NCI-H82 treated with DMSO at 0.1 percent for 48 hours (cell line): ENCODE measurements at regions not wholly inside any gene's neighbourhood (a gene's known extent, or its start where the extent isn't known, plus 50 kb on each side); places are given as distances from the start of the nearest gene placed in this dataset.
"Not testable (repeated sequence)": the region's sequence is repeated elsewhere in the genome, so short reads cannot be mapped to it uniquely, and the experiment has no call there.

Experiments used
- DNase-seq: peaks from one replicate; lab custom pipeline; 2025; ENCODE audit not compliant: unreplicated experiment; lab: John Stamatoyannopoulos, UW

DNA sequence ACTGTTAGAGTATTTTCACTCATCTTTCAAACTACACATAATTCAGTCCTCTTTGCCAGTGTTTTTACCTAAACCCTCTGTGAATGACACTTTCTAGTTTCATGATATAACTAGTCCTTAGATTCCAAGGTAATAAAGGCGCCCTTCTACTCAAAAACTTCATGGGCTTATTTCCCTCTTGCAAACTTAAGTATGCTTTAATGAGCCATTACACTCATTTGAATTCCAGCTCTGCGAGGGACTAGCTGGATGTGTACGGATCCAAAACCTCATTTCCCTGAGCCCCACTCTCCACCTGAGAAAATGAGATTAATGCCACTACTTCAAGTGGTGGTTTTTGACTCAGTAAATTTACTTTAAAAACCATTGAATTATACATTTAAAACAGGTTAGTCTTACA lies 141.1 kb downstream of the NDUFA12 start:
- no peak for DNase-seq

DNA sequence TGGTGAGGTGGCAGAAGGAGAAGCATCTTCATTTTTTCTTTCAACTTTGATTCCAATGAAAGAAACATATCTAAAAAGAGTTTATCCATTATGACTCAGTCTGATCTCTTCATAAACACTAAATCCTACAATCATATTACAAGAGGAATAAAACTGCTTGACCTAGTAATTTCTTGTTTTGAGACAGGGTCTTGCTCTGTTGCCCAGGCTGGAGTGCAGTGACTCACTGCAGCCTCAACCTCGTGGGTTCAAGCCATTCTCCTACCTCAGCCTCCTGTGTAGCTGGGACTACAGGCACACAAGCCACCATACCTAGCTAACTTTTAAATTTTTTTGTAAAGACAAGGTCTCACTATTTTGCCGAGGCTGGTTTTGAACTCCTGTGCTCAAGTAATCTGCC lies 147.2 kb downstream of the NDUFA12 start:
- DNase-seq = no peak

DNA sequence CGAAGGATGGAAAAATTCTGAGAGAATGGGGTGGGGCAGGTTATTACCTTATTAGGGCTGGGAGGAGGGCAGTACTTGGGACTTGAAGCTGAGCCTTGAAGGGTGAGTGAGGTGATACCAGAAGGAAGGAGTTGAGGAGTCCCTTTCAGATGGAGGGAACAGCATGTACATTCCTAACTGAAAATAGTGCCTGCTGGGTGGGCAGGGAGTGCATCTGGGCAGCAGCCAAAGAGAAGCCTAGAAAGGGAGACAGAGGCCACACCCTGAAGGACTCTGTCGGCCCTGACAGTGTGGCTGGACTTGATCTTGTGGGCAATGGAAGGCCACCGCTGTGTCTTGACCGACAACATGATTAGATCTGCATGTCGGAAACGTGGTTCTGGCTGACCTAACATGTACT lies 147.6 kb downstream of the NDUFA12 start:
- no peak for DNase-seq

DNA sequence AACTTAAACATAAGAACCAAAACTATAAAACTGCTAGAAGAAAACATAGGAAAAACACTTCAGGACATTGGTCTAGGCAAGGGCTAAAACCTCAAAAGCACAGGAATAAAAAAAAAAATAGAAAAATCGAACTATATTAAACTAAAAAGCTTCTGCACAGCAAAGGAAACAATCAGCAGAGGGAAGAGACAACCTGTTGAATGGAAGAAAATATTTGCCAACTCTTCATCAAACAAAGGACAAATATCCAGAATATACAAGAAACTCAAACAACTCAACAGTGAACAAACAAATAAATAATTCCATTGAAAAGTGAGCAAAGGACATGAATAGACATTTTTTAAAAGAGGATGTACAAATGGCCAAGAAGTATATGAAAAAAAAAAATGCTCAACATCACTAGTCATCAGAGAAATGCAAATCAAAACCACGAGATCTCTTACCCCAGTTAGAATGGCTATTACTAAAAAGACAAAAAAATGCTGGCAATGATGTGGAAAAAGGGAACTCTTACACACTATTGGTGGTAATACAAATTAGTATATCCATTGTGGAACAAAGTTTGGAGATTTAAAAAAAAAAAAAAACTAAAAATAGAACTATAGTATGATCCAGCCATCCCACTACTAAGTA lies 152.0 kb downstream of the NDUFA12 start:
- no peak for DNase-seq

DNA sequence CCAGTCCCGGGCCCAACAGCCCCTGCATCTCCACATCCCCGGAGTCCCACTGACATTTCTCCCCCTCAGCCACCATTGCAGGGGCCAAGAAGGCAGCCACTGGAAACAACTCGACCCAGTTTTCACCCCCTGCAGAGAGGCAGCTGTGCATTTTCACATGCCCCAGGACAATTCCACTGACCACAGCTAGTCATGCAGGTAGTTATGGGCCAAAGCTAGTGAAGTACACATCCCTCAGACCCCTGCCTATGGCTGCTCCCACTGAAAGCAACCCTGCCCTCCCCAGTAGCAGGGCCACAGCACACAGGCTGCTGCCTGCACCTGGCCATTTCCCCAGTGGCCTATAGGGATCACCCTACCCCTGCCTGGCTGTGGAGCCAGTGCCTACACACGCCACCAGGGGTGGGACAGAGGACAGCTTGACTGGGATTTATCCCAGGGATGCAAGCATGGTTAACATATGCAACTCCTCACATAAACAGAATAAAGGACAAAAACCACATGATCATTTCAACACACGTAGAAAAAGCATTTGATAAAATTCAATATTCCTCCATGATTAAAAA lies 154.0 kb downstream of the NDUFA12 start:
- no peak for DNase-seq

DNA sequence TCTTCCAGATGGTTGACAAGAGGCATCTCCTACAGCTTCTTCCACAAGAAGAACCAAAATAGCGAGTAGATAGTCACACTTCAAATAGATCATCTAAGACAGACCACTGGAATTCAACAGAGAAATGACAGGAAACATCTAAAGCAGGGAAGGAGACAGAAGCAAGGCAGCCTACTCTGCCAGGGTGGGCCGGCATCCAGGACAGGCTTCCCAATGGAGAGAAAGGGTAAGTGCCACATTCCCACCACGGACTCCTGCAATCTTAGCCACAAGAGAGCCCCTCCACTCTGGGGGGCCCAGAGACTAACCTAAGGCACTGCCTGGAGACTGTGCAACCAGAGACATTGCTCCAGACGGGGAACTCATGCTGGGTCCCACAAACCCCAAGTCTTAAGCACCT lies 154.5 kb downstream of the NDUFA12 start:
- no peak for DNase-seq

DNA sequence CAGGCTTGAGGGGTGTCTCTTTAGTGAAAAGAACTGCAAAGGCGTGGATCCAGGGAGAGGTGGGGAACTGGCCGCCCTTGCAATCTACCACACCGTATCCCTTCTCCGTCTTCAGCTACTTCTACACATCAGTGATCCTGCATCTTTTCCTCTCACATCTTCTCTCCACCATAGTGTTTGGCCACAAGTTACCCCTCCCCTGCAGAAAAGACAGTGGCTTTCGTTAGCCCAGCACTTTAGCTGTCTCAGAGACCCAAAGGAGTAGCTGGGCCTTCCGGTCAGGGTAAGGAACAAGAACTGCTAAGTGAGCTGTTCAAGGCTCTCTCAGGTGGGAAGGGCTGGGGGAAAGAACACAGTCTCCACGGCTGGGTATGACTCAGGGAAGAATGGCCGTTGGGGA lies 158.4 kb downstream of the NDUFA12 start:
- no peak for DNase-seq

DNA sequence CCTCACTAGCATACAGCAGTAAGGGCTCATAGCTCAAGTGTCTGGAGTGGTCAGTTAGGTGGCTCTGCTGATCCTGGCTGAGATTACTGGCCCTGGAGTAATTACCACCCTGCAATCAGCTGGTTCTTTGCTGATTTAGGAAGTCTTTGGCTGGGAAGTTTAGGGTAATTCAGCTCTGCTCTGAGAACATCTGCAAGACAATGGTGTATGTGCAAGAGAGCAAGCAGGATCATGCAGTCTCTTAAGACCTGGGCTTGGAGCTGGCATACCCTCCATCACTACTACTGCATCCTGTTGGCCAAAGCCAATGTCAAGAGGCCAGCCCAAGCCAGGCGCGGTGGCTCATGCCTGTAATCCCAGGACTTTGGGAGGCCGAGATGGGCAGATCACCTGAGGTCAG lies 159.0 kb downstream of the NDUFA12 start:
- no peak for DNase-seq

DNA sequence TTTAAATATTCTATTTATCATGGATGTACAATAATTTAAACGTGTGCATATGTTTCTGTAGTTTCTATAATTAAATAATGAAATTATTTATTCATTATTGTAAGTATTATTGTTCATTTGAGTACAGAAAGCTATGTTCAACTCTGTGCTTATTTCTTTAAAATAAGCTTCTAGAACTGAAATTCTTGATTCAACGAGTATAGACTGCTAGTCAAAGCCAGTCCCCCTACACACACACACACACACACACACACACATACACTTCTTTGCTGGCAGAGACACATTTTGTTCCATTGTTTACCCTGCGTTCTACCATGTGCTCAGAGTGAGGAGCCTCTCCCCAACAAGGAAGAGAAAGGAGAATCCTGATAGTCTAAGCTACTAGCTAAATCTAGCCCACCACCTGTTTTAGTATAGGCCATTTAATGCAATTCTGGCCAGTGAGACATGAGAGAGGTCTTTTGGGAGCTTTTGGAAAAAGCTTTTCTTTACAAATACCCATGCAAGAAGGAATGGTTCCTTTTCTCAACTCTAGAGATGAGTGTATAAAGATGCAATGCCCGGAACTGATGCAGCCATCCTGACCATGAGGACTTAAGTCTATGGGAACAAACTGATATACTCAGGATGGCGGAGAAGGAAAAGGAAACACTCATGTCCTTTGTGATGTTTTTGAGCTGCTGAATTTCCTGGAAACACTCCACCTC lies 161.4 kb downstream of the NDUFA12 start:
- DNase-seq = no peak

DNA sequence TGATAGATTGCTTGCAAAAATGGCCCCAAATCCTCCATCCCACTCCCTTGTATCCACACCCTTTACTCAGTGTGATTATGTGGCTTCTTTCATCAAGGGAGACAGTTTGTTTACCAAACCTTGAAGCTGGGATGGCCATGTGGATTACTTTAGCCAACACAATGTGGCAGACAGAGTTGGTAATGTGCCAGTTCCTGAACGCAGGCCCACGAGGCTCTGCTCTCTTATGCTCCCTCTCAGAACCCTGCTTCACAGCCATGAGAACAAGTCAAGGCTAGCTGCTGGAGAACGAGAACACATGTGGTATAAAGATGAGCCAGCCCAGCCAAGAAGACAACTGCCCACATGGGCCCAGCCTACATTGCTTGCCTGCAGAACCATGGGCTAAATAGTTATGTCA lies 162.3 kb downstream of the NDUFA12 start:
- no peak for DNase-seq

DNA sequence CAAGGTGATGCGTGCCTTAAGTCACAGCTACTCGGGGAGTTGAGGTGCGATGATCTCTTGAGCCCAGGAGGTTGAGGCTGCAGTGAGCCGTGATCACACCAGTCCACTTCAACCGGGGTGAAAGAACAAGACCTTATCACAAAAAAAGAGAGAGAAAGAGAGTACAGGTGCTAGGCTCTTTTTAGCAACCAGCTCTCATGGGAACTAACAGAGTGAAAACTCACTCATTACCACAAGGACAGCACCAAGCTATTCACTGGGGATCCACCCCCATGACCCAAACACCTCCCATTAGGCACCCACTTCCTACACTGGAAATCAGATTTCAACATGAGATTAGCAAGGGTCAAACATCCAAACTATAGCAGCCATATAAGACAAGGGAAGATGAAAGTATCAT lies 164.2 kb downstream of the NDUFA12 start:
- no peak for DNase-seq

DNA sequence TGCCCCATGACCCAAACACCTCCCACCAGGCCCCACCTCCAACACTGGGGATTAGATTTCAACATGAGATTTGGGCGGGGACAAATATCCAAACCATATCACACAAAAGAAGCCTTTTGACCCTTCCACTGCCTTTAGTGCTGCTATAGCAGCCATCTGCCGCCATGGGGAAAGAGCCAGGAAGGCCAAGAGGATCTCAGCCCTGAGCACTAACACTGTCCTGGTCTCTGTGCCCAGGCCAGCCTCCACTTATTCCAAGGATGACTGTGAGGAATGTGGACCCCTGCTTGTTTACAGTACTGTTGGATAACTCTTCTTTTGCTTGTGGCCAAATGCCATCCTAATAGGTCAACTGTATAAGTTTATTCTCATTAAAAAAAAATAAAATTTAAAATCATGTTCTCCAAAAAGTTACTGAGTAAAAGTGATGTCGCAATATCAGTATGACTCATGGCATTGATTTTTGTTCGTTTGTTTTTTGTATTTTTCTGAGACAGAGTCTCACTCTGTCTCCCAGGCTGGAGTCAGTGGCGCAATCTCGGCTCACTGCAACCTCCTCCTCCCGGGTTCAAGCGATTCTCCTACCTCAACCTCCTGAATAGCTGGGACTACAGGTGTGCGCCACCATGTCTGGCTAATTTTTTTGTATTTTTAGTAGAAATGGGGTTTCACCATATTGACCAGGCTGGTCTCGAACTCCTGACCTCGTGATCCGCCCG lies 166.4 kb downstream of the NDUFA12 start:
- DNase-seq = not testable (repeated sequence)

DNA sequence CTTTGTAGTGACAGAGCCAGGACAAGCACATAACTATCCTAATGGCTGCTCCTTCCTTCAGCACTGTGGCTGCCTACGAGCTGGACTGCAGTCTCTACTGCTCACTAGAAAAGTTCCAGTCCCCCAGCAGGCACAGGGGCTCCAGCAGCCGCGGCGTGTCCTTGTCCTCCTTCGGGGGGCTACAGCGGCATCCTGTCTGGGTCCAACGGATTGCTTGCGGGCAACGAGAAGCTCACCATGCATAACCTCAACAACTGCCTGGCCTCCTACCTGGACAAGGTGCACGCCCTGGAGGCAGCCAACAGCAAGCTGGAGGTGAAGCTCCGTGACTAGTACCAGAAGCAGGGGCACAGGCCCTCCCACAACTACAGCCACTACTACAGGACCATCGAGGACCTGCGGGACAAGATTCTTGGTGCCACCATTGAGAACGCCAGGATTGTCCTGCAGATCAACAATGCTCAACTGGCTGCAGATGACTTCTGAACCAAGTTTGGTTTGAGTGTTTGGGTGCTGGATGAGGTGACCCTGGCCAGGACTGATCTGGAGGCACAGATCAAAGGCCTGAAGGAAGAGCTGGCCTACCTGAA lies 169.4 kb downstream of the NDUFA12 start:
- no peak for DNase-seq

DNA sequence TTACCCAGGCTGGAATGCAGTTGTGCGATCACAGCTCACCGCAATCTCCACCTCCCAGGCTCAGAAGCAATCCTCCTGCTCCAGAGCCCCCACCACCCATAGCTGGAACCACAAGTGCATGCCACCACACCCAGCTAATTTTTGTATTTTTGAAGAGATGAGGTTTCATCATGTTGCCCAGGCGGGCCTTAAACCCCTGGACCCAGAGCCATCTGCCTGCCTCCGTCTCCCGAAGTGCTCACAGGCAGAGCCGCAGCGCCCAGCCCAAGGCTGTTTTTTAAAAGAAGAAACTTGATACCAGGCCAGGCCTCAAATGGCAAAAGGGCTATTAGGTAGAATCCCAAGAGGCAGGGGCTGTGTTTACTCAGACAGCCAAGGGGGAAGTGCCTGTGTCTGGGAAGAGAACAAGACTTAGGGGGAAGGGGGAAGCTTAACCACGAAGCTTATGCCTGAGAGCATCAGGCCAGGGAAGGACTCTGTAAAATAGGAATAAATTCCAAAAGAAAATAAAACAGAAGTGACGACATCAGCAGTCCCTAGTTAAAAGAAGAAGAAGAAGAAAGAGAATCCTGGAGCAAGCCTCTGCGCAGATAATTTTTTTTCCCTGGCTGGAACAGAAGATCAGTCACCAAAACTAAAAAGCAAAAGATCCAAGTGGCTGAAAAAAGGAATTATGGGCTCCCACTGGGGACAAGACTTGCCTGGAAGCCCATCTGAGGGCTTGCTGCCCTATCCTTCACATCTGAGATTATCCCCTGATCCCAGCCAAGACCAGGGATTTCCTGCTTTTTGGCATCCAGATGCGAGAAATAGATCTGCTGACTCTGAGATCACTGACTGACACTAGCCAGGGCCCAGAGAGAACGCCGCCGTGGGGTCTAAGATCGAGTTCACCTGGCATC lies 170.5 kb downstream of the NDUFA12 start:
- peak; percentile 40 for DNase-seq

DNA sequence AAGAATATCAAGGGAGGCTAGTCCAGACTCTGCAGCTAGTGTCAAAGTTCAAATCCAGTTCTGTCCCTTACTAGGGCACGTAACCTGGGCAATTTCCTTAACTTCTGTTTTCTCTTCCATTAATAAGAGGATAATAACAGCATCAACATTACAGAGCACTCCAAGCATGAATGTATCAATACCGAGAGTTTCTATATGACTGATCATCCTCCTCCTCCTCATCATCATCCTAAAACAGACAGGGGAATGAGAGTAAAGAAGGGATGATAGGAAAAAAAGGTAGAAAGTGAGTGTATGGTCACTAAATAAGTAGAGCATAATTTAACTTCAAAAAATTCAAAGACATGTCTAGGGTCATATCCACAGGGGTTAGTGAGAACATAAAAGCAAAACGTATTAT lies 171.4 kb downstream of the NDUFA12 start:
- DNase-seq = no peak

DNA sequence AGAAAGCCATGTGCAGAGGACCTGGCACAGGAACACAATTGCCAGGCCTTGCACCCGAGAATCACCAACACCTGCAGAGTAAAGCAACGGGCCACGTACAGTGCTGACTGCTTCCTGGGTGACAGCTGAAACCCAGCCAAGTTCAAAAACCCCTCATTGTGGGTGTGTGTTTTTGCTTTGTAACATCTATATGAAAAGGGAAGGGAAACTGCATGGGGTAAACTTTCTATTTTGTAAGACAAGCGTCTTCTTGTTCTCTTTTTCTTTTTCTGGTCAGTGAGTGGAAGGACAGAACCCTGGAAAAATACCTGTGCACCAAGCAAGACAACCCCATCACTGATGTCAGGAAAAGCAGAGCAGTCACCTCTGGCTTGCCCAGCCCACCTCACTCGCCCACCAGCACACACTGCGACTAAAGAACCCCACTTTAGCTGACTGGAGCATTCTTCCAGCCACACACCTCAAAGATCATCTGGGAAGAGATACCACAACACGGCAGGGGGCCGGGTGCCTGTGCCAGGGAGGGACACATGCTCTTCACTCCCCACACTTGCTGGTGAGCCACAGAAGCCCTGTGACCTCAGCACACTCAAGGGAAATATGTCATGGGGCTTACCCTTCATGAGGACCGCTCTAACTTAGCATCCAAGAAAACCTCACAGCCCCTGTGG lies 172.3 kb downstream of the NDUFA12 start:
- no peak for DNase-seq

DNA sequence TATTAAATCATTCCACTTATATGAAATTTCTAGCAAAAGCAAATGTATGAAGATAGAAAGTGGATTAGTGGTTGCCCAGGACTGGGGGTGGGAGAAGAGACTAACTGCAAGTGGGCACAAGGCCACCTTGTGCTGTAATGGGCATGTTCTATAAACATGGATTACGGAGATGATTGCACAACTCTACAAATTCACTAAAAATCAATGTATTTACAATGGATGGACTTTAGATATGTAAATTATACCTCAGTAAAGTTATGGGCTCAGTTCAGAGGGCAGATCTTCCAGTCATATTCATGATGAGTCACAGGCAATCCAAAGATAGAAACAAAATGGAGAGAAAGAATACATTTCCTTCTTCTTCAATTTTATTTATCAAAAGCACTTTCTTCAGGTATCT lies 173.9 kb downstream of the NDUFA12 start:
- no peak for DNase-seq

DNA sequence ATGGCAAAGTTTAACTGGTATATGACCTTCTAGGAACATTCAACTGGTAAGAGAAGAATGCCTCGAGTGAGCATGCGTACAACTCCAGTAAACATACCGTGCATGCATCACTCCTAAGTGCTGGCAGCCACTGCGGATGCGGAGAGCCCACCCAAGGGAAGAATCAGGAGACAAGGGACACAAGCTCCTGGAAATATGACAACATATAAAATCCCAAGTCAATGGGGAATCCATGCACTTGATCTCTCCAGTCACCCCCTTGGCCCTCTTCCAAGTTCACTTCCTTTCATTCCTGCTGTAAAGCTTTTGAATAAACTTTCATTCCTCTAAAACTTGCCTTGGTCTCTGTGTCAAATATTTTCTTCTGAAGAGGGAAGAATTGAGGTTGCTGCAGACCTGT lies 168.7 kb upstream of the TMCC3 start:
- no peak for DNase-seq

DNA sequence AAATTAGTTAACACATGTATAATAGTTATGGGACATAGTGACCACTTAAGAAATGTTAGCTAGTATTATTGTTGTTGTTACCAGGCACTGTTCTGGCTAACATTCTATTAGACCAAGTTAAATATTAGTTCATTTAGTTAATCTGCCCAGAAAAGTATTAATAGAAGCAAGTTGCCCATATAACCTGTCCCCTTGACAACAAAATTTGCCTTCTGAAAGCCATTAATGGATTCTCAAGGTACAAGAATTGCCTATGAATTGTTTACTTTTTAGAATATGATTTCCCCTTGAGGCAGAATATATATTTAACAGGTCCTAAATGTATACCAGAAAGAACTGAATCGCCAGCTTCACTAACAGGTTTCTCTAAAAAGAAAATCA lies 167.3 kb upstream of the TMCC3 start:
- no peak for DNase-seq

DNA sequence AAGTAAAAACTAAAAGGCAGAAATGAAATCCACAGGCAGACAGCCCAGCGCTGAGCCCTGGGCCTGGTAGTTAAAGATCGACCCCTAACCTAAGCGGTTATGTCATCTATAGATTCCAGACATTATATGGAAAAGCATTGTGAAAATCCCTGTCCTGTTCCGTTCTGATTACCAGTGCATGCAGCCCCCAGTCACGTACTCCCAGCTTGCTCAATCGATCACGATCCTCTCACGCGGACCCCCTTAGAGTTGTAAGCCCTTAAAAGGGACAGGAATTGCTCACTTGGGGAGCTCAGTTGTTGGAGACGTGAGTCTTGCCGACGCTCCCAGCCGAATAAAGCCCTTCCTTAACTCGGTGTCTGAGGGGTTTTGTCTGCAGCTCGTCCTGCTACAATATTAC lies 166.8 kb upstream of the TMCC3 start:
- DNase-seq = not testable (repeated sequence)
